HEK293T (cell line): ENCODE measurements at regions not wholly inside any gene's neighbourhood (a gene's known extent, or its start where the extent isn't known, plus 50 kb on each side); places are given as distances from the start of the nearest gene placed in this dataset.

ENCODE experiments used
- CTCF ChIA-PET: fragments of 350-600 bp; formaldehyde crosslinking; extraction: SDS; loops from one replicate; lab custom pipeline; 2021; ENCODE audit warnings: antibody characterized with exemption, inconsistent platforms; lab: Yijun Ruan, JAX
- POLR2A ChIA-PET: fragments of 350-600 bp; formaldehyde crosslinking; extraction: SDS; loops from one replicate; lab custom pipeline; 2020; ENCODE audit warnings: antibody characterized with exemption, inconsistent platforms; lab: Yijun Ruan, JAX
- DNase-seq: peaks from one replicate; pipeline ENCODE4 v3.0.0; 2012; ENCODE audit warnings: mixed read lengths; ENCODE audit errors: extremely low spot score
- ARNT ChIP-seq: fragments of 450-650 bp; IDR thresholded peaks from 2 replicates; pipeline ENCODE4 v1.6.1; 2017; ENCODE audit warnings: mild to moderate bottlenecking
- BHLHE40 ChIP-seq: fragments of 450-650 bp; IDR thresholded peaks from 2 replicates; pipeline ENCODE4 v1.6.1; 2016; ENCODE audit warnings: mild to moderate bottlenecking, moderate library complexity, borderline replicate concordance
- CTBP1 ChIP-seq: fragments of 450-650 bp; IDR thresholded peaks from 2 replicates; pipeline ENCODE4 v1.6.1; 2016; ENCODE audit warnings: borderline replicate concordance
- ELF4 ChIP-seq: fragments of 450-650 bp; IDR thresholded peaks from 2 replicates; pipeline ENCODE4 v1.6.1; 2017; ENCODE audit warnings: antibody characterized with exemption
- FOXA1 ChIP-seq: fragments of 450-650 bp; IDR thresholded peaks from 2 replicates; pipeline ENCODE4 v1.6.1; 2016; ENCODE audit warnings: mild to moderate bottlenecking
- FOXK2 ChIP-seq: fragments of 450-650 bp; IDR thresholded peaks from 2 replicates; pipeline ENCODE4 v1.6.1; 2016; ENCODE audit warnings: mild to moderate bottlenecking
- FOXM1 ChIP-seq: fragments of 450-650 bp; IDR thresholded peaks from 2 replicates; pipeline ENCODE4 v1.6.1; 2017; ENCODE audit warnings: mild to moderate bottlenecking, borderline replicate concordance
- HDGF ChIP-seq: fragments of 450-650 bp; IDR thresholded peaks from 2 replicates; pipeline ENCODE4 v1.6.1; 2017; ENCODE audit warnings: antibody characterized with exemption, borderline replicate concordance
- L3MBTL2 ChIP-seq: fragments of 450-650 bp; conservative IDR thresholded peaks from 2 replicates; pipeline ENCODE4 v1.6.1; 2016; ENCODE audit warnings: mild to moderate bottlenecking
- LEF1 ChIP-seq: fragments of 450-650 bp; IDR thresholded peaks from 2 replicates; pipeline ENCODE4 v1.6.1; 2017; ENCODE audit warnings: mild to moderate bottlenecking, borderline replicate concordance
- NFRKB ChIP-seq: fragments of 450-650 bp; IDR thresholded peaks from 2 replicates; pipeline ENCODE4 v1.6.1; 2016; ENCODE audit warnings: mild to moderate bottlenecking, moderate library complexity
- PKNOX1 ChIP-seq: fragments of 450-650 bp; IDR thresholded peaks from 2 replicates; pipeline ENCODE4 v1.6.1; 2016
- SP1 ChIP-seq: fragments of 450-650 bp; IDR thresholded peaks from 2 replicates; pipeline ENCODE4 v1.6.1; 2017
- SUZ12 ChIP-seq: fragments of 450-650 bp; IDR thresholded peaks from 2 replicates; pipeline ENCODE4 v1.6.1; 2016; ENCODE audit warnings: mild to moderate bottlenecking
- TARDBP ChIP-seq: fragments of 450-650 bp; IDR thresholded peaks from 2 replicates; pipeline ENCODE4 v1.6.1; 2016
- ZNF384 ChIP-seq: fragments of 450-650 bp; IDR thresholded peaks from 2 replicates; pipeline ENCODE4 v1.6.1; 2016

DNA sequence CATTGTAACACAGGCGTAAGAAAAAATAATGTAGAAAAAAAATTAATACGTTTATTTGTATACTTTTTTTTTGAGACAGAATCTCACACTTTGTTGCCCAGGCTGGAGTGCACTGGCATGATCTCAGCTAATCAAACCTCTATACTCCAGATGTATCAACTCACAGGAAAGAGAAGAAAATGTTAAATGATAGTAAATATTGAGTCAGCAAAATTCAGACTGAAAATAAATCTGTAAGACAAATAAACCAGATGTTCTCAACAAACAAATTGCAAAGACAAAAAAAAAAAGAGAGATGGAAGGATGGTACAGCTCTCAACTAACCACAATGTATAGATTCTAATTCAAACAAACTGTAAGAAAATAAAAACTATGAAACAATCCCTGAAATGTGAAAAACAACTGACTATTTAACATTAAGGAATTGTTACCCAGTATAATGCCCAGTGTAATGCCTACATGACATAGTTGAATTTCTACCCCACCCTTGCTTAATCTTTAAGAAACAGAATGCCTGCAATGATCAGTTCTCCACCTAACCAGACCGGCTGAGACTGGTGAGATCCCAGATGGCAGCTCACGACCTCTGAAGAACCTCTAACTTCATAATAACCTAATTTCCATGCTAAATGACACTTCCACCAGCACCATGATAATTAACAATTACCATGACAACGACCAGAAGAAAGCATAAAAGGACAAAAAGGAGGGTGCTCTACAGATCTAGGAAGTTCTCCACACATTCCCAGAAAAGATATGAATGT, 272.0 kb upstream of the GNAI1 start:
- TF ChIP-seq L3MBTL2, result no peak
- no peak for TF ChIP-seq TARDBP
- no peak for TF ChIP-seq NFRKB
- TF ChIP-seq HDGF, result no peak
- TF ChIP-seq PKNOX1, result no peak
- TF ChIP-seq FOXK2, result no peak
- TF ChIP-seq SUZ12, result no peak
- no peak for TF ChIP-seq FOXM1
- TF ChIP-seq BHLHE40, result no peak
- no peak for TF ChIP-seq LEF1
- no peak for TF ChIP-seq SP1
- no peak for TF ChIP-seq CTBP1
- CTCF ChIA-PET, result no interaction called here
- DNase-seq, result no peak
- POLR2A ChIA-PET, result no interaction called here

- POLR2A ChIA-PET, result no interaction called here
- CTCF ChIA-PET, result no interaction called here
- TF ChIP-seq ELF4 (no peak), CTBP1 (no peak), FOXM1 (no peak), PKNOX1 (no peak), NFRKB (no peak), BHLHE40 (no peak), ARNT (no peak), FOXA1 (no peak), SUZ12 (no peak), LEF1 (no peak), L3MBTL2 (no peak), ZNF384 (no peak), HDGF (no peak), FOXK2 (no peak), TARDBP (no peak), SP1 (no peak)
- DNase-seq, result no peak
Measured at GRCh38 chr7:79855172-79855571, 279.5 kb upstream of the GNAI1 start.

DNA sequence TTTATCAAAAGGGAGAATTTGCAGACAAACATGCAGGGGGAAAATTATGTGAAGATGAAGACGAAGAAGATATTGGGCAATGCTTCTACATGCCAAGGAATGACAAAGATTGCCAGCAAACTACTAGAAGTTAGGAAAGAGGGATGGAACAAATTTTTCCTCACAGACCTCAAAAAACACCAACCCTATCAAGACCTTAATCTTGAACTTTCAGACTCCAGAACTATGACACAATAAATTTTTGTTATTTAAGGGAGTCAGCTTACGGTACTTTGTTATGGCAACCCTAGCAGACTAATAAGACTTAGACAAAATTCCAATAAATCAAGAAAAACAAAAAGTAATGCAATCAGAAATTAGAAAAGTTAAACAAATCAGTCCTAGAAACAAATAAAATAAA, 280.0 kb upstream of the GNAI1 start:
- ChIA-PET CTCF (no interaction called here), POLR2A (no interaction called here)
- no peak for DNase-seq
- no peak for TF ChIP-seq ARNT

- ChIA-PET POLR2A (no interaction called here), CTCF (no interaction called here)
- DNase-seq, result no peak
- TF ChIP-seq CTBP1 (no peak), ZNF384 (no peak), ELF4 (no peak), FOXA1 (no peak), SUZ12 (no peak), TARDBP (no peak), NFRKB (no peak), FOXM1 (no peak), BHLHE40 (no peak), LEF1 (no peak), L3MBTL2 (no peak)
Measured at GRCh38 chr7:79837915-79838314, 296.7 kb upstream of the GNAI1 start.

GRCh38 chr7:79833616-79834015, 301.0 kb upstream of the GNAI1 start:
- DNase-seq, result no peak
- ChIA-PET CTCF (no interaction called here), POLR2A (no interaction called here)
- no peak for TF ChIP-seq ZNF384
- TF ChIP-seq ELF4, result no peak
- no peak for TF ChIP-seq HDGF
- no peak for TF ChIP-seq L3MBTL2
- TF ChIP-seq ARNT, result no peak
- TF ChIP-seq SP1, result no peak
- no peak for TF ChIP-seq BHLHE40
- TF ChIP-seq PKNOX1, result no peak
- no peak for TF ChIP-seq NFRKB
- TF ChIP-seq FOXK2, result no peak
- no peak for TF ChIP-seq LEF1
- TF ChIP-seq SUZ12, result no peak

DNA sequence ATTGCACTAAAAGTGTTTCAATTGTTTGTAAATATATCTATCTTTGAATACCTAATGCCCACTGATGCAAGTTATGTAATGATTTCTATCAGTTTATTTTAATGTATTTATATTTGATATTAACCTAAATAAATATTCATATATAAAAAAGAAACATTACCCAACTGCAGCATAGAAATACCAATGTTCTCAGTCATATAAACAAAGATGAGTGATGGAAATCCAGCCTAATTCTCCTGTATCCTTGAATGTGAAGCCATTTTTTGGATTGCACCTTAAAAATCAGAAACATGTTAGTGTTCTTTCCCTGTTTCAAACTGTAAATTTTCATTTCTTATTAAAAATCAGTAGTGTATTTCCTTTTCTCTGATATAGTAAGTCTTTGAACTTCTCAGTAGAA, 305.8 kb upstream of the GNAI1 start:
- TF ChIP-seq FOXA1 (no peak), NFRKB (no peak), BHLHE40 (no peak), SP1 (no peak), LEF1 (no peak), PKNOX1 (no peak), FOXK2 (no peak), L3MBTL2 (no peak), FOXM1 (no peak), CTBP1 (no peak), HDGF (no peak), ELF4 (no peak), ARNT (no peak), ZNF384 (no peak)
- POLR2A ChIA-PET, result no interaction called here
- DNase-seq, result no peak
- CTCF ChIA-PET, result no interaction called here
